Neural progenitor cell (in vitro differentiated cells): ENCODE measurements at regions not wholly inside any gene's neighbourhood (a gene's known extent, or its start where the extent isn't known, plus 50 kb on each side); places are given as distances from the start of the nearest gene placed in this dataset.

ENCODE experiments used
- EZH2 ChIP-seq: fragments of 200-600 bp; sonication (generic); IDR thresholded peaks from 2 replicates; pipeline ENCODE4 v1.6.1; 2017; ENCODE audit warnings: antibody characterized with exemption, mild to moderate bottlenecking, moderate library complexity
- EZH2phosphoT487 ChIP-seq: fragments of 200-600 bp; sonication (generic); IDR thresholded peaks from 2 replicates; pipeline ENCODE4 v1.6.1; 2017; ENCODE audit warnings: antibody characterized with exemption
- TF ChIP-seq, protein P1 (sequence below): fragments of 200-600 bp; sonication (generic); IDR thresholded peaks from 2 replicates; pipeline ENCODE4 v1.5.1; 2017; ENCODE audit warnings: antibody characterized with exemption, mild to moderate bottlenecking

DNA sequence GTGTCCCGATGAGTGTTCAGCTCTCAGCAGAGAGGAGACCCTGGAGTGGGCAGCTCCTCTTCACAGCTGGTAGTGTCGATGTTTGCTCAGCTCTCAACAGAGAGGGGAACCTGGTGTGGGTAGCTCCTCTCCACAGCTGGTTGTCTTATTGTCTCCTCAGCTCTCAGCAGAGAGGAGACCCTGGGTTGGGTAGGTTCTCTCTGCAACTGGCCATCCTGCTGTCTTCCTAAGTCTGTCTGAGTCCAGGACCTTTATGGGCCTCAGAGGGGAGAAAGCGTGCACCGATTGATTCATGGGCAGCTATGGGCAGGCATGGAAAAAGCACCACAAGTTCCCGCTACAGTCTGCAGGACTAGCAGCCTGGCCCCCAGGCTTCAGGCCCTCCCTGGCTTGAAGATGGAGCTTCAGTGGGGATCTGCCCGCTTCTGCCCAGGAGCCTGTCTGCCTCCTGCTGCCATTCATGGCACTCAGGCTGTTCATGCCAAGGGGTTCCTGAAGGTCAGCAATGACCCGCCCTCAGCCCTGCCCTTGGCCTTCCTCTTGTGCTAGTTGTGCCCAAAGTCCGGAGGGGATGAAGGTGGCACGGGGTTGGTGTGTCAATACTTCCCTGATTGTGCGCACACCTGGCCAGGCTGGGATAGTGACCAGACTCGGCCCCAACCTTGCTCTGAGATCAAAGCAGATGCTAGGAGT is 224.2 kb downstream of the KCNC2 start:
- TF ChIP-seq, protein P1, sequence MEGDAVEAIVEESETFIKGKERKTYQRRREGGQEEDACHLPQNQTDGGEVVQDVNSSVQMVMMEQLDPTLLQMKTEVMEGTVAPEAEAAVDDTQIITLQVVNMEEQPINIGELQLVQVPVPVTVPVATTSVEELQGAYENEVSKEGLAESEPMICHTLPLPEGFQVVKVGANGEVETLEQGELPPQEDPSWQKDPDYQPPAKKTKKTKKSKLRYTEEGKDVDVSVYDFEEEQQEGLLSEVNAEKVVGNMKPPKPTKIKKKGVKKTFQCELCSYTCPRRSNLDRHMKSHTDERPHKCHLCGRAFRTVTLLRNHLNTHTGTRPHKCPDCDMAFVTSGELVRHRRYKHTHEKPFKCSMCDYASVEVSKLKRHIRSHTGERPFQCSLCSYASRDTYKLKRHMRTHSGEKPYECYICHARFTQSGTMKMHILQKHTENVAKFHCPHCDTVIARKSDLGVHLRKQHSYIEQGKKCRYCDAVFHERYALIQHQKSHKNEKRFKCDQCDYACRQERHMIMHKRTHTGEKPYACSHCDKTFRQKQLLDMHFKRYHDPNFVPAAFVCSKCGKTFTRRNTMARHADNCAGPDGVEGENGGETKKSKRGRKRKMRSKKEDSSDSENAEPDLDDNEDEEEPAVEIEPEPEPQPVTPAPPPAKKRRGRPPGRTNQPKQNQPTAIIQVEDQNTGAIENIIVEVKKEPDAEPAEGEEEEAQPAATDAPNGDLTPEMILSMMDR, result no peak
- no peak for TF ChIP-seq EZH2
- TF ChIP-seq EZH2phosphoT487, result no peak
